HEK293 (cell line): ENCODE measurements at regions not wholly inside any gene's neighbourhood (a gene's known extent, or its start where the extent isn't known, plus 50 kb on each side); places are given as distances from the start of the nearest gene placed in this dataset.

ENCODE experiments used
- IKZF3 ChIP-seq: fragments of 450-650 bp; IDR thresholded peaks from 2 replicates; pipeline ENCODE4 v1.5.0; 2018; ENCODE audit warnings: missing biosample characterization, mild to moderate bottlenecking, missing genetic modification characterization, moderate library complexity
- MEIS1 ChIP-seq: sonication (generic); formaldehyde crosslinking; IDR thresholded peaks from 2 replicates; pipeline ENCODE4 v1.8.1; 2022; ENCODE audit warnings: missing genetic modification reagents, mild to moderate bottlenecking, borderline replicate concordance
- YY1 ChIP-seq: fragments of 450-650 bp; formaldehyde crosslinking; IDR thresholded peaks from 2 replicates; pipeline ENCODE4 v1.5.1; 2018; ENCODE audit warnings: missing biosample characterization, missing genetic modification characterization
- ZNF138 ChIP-seq: fragments of 450-650 bp; formaldehyde crosslinking; IDR thresholded peaks from 2 replicates; pipeline ENCODE4 v1.5.1; 2016; ENCODE audit warnings: missing biosample characterization, missing genetic modification characterization, borderline replicate concordance
- ZNF184 ChIP-seq: fragments of 450-650 bp; IDR thresholded peaks from 2 replicates; pipeline ENCODE4 v1.5.1; 2018; ENCODE audit warnings: missing biosample characterization, mild to moderate bottlenecking, missing genetic modification characterization
- ZNF549 ChIP-seq: fragments of 450-650 bp; IDR thresholded peaks from 2 replicates; pipeline ENCODE4 v1.5.1; 2018; ENCODE audit warnings: missing biosample characterization, missing genetic modification characterization, mild to moderate bottlenecking, inconsistent platforms, moderate library complexity
- TF ChIP-seq, protein P1 (sequence below): fragments of 450-650 bp; formaldehyde crosslinking; IDR thresholded peaks from 2 replicates; pipeline ENCODE4 v1.5.1; 2016; ENCODE audit warnings: missing biosample characterization, missing genetic modification characterization
- TF ChIP-seq, protein P2 (sequence below): fragments of 450-650 bp; formaldehyde crosslinking; IDR thresholded peaks from 2 replicates; pipeline ENCODE4 v1.5.1; 2016; ENCODE audit warnings: missing biosample characterization, missing genetic modification characterization, low read depth
- TF ChIP-seq, protein P3 (sequence below): fragments of 450-650 bp; formaldehyde crosslinking; optimal IDR thresholded peaks from 2 replicates; pipeline ENCODE3; 2016; ENCODE audit warnings: missing biosample characterization, mild to moderate bottlenecking, missing genetic modification characterization
- TF ChIP-seq, protein P4 (sequence below): fragments of 450-650 bp; formaldehyde crosslinking; IDR thresholded peaks from 2 replicates; pipeline ENCODE4 v1.5.1; 2016; ENCODE audit warnings: missing biosample characterization, missing genetic modification characterization
- TF ChIP-seq, protein P5 (sequence below): fragments of 450-650 bp; formaldehyde crosslinking; IDR thresholded peaks from 2 replicates; pipeline ENCODE4 v1.5.1; 2016; ENCODE audit warnings: missing biosample characterization, missing genetic modification characterization

DNA sequence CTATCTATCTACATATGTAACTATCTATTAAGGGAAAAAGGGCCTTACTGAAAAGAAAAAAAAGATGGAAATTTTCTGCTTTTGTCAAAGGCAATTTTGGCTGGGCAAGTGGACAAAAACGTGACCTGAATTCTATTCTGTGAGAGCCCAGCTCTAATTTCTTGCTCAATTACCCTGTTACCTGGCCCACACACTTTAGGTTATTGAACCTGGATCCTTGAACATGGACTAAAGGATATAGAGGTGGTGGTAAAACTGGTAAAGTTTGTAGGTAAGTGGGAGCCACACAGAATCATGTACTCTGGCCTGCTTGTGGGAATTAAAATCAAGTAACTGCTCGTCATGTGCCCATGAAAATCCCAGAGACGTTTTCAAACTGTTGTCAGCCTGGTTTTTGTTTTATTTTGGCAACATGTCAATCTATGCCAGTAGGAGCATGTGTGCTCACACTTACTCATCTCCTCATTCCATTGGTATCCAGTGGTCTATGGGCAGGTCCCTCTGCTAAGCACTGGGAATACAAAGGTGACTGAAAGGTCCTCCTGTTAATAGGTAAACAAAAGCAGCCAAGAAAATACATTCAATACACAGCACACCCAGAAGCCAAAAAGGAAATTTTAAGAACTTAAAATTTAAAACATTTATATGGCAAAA is 113.7 kb upstream of the WARS2 start:
- TF ChIP-seq YY1 = no peak
- TF ChIP-seq, protein P1, sequence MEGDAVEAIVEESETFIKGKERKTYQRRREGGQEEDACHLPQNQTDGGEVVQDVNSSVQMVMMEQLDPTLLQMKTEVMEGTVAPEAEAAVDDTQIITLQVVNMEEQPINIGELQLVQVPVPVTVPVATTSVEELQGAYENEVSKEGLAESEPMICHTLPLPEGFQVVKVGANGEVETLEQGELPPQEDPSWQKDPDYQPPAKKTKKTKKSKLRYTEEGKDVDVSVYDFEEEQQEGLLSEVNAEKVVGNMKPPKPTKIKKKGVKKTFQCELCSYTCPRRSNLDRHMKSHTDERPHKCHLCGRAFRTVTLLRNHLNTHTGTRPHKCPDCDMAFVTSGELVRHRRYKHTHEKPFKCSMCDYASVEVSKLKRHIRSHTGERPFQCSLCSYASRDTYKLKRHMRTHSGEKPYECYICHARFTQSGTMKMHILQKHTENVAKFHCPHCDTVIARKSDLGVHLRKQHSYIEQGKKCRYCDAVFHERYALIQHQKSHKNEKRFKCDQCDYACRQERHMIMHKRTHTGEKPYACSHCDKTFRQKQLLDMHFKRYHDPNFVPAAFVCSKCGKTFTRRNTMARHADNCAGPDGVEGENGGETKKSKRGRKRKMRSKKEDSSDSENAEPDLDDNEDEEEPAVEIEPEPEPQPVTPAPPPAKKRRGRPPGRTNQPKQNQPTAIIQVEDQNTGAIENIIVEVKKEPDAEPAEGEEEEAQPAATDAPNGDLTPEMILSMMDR (tag by site-specific recombination) = no peak
- TF ChIP-seq ZNF184 (tag by site-specific recombination) = no peak
- TF ChIP-seq MEIS1 (CRISPR knock-in tag) = no peak
- TF ChIP-seq, protein P2, sequence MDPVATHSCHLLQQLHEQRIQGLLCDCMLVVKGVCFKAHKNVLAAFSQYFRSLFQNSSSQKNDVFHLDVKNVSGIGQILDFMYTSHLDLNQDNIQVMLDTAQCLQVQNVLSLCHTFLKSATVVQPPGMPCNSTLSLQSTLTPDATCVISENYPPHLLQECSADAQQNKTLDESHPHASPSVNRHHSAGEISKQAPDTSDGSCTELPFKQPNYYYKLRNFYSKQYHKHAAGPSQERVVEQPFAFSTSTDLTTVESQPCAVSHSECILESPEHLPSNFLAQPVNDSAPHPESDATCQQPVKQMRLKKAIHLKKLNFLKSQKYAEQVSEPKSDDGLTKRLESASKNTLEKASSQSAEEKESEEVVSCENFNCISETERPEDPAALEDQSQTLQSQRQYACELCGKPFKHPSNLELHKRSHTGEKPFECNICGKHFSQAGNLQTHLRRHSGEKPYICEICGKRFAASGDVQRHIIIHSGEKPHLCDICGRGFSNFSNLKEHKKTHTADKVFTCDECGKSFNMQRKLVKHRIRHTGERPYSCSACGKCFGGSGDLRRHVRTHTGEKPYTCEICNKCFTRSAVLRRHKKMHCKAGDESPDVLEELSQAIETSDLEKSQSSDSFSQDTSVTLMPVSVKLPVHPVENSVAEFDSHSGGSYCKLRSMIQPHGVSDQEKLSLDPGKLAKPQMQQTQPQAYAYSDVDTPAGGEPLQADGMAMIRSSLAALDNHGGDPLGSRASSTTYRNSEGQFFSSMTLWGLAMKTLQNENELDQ (tag by site-specific recombination) = no peak
- TF ChIP-seq, protein P3, sequence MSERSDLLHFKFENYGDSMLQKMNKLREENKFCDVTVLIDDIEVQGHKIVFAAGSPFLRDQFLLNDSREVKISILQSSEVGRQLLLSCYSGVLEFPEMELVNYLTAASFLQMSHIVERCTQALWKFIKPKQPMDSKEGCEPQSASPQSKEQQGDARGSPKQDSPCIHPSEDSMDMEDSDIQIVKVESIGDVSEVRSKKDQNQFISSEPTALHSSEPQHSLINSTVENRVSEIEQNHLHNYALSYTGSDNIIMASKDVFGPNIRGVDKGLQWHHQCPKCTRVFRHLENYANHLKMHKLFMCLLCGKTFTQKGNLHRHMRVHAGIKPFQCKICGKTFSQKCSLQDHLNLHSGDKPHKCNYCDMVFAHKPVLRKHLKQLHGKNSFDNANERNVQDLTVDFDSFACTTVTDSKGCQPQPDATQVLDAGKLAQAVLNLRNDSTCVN (tag by site-specific recombination) = no peak
- TF ChIP-seq, protein P4, sequence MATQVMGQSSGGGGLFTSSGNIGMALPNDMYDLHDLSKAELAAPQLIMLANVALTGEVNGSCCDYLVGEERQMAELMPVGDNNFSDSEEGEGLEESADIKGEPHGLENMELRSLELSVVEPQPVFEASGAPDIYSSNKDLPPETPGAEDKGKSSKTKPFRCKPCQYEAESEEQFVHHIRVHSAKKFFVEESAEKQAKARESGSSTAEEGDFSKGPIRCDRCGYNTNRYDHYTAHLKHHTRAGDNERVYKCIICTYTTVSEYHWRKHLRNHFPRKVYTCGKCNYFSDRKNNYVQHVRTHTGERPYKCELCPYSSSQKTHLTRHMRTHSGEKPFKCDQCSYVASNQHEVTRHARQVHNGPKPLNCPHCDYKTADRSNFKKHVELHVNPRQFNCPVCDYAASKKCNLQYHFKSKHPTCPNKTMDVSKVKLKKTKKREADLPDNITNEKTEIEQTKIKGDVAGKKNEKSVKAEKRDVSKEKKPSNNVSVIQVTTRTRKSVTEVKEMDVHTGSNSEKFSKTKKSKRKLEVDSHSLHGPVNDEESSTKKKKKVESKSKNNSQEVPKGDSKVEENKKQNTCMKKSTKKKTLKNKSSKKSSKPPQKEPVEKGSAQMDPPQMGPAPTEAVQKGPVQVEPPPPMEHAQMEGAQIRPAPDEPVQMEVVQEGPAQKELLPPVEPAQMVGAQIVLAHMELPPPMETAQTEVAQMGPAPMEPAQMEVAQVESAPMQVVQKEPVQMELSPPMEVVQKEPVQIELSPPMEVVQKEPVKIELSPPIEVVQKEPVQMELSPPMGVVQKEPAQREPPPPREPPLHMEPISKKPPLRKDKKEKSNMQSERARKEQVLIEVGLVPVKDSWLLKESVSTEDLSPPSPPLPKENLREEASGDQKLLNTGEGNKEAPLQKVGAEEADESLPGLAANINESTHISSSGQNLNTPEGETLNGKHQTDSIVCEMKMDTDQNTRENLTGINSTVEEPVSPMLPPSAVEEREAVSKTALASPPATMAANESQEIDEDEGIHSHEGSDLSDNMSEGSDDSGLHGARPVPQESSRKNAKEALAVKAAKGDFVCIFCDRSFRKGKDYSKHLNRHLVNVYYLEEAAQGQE (tag by site-specific recombination) = no peak
- TF ChIP-seq ZNF138 (tag by site-specific recombination) = no peak
- TF ChIP-seq, protein P5, sequence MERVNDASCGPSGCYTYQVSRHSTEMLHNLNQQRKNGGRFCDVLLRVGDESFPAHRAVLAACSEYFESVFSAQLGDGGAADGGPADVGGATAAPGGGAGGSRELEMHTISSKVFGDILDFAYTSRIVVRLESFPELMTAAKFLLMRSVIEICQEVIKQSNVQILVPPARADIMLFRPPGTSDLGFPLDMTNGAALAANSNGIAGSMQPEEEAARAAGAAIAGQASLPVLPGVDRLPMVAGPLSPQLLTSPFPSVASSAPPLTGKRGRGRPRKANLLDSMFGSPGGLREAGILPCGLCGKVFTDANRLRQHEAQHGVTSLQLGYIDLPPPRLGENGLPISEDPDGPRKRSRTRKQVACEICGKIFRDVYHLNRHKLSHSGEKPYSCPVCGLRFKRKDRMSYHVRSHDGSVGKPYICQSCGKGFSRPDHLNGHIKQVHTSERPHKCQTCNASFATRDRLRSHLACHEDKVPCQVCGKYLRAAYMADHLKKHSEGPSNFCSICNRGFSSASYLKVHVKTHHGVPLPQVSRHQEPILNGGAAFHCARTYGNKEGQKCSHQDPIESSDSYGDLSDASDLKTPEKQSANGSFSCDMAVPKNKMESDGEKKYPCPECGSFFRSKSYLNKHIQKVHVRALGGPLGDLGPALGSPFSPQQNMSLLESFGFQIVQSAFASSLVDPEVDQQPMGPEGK = no peak
- no peak for TF ChIP-seq IKZF3 (tag by site-specific recombination)
- no peak for TF ChIP-seq ZNF549 (tag by site-specific recombination)
